Right ventricle myocardium inferior (tissue), 1 donor: ENCODE measurements at regions not wholly inside any gene's neighbourhood (a gene's known extent, or its start where the extent isn't known, plus 50 kb on each side); places are given as distances from the start of the nearest gene placed in this dataset.

Source experiments
- ATAC-seq: fragments of 200-7000 bp; cut with Tn5 transposase; one replicate; pipeline ENCODE4 v1.9.1; 2020; ENCODE audit warnings: mild to moderate bottlenecking, moderate library complexity
- DNase-seq: peaks from one replicate; pipeline ENCODE4 v3.0.0; 2021; ENCODE audit errors: missing footprints
- intact Hi-C: fragments of 100-400 bp; cut with DNase I; formaldehyde crosslinking; loops from one replicate; pipeline ENCODE4 v1.11.0; 2022
- donor health status: DM: no; HTN: yes; CAD: no; lungs with severe emphysema.

- intact Hi-C loops: loop anchor here (2.0 to 5.0 kb wide), 4 partner anchors 377 to 907 kb away; partner anchors contain the start of gene GAS1
- ATAC-seq (peak; percentile 78), DNase-seq (no peak)
Measured at GRCh38 chr9:87324613-87325194, 173.0 kb upstream of the DAPK1 start.

- intact Hi-C loops: no loop called here
- DNase-seq: no peak
- no peak for ATAC-seq
Measured at GRCh38 chr9:87327575-87328125, 170.0 kb upstream of the DAPK1 start.

GRCh38 chr9:87333802-87334201, 163.9 kb upstream of the DAPK1 start:
- DNase-seq: no peak
- intact Hi-C loops: no loop called here
- no peak for ATAC-seq

- ATAC-seq (no peak), DNase-seq (no peak)
- intact Hi-C loops: no loop called here
Measured at GRCh38 chr9:87334366-87334765, 163.3 kb upstream of the DAPK1 start.

- intact Hi-C loops: no loop called here
- DNase-seq (no peak), ATAC-seq (no peak)
Measured at GRCh38 chr9:87336407-87336806, 161.3 kb upstream of the DAPK1 start.

- no peak for DNase-seq
- ATAC-seq: peak; percentile 71
- intact Hi-C loops: loop anchor here (1.0 kb wide), 1 partner anchor 326 kb away; no protein-coding TSS in a partner anchor
Measured at GRCh38 chr9:87336914-87337333, 160.7 kb upstream of the DAPK1 start.

GRCh38 chr9:87337335-87338087, 160.2 kb upstream of the DAPK1 start:
- intact Hi-C loops: loop anchor here (1.0 kb wide), 1 partner anchor 326 kb away; no protein-coding TSS in a partner anchor
- ATAC-seq (no peak), DNase-seq (no peak)

GRCh38 chr9:87338088-87338989, 159.3 kb upstream of the DAPK1 start:
- ATAC-seq: no peak
- no peak for DNase-seq

GRCh38 chr9:87340391-87340790, 157.3 kb upstream of the DAPK1 start:
- intact Hi-C loops: no loop called here
- no peak for DNase-seq
- ATAC-seq: no peak

More at GRCh38 chr9:87338088-87338989, 159.3 kb upstream of the DAPK1 start:
- intact Hi-C loops: no loop called here

GRCh38 chr9:87342743-87343142, 154.9 kb upstream of the DAPK1 start:
- ATAC-seq (peak; percentile 88), DNase-seq (peak; percentile 70)
- intact Hi-C loops: no loop called here

- DNase-seq: no peak
- peak; percentile 41 for ATAC-seq
- intact Hi-C loops: no loop called here
Measured at GRCh38 chr9:87343816-87344430, 153.7 kb upstream of the DAPK1 start.

- no peak for ATAC-seq
- intact Hi-C loops: no loop called here
- DNase-seq: no peak
Measured at GRCh38 chr9:87346061-87346665, 151.5 kb upstream of the DAPK1 start.

- intact Hi-C loops: no loop called here
Measured at GRCh38 chr9:87350915-87351314, 146.8 kb upstream of the DAPK1 start.

GRCh38 chr9:87353301-87353700, 144.4 kb upstream of the DAPK1 start:
- intact Hi-C loops: no loop called here
- DNase-seq: no peak
- no peak for ATAC-seq

More at GRCh38 chr9:87350915-87351314, 146.8 kb upstream of the DAPK1 start:
- no peak for DNase-seq
- no peak for ATAC-seq

- intact Hi-C loops: no loop called here
- ATAC-seq (no peak), DNase-seq (no peak)
Measured at GRCh38 chr9:87354147-87354546, 143.5 kb upstream of the DAPK1 start.

GRCh38 chr9:87357600-87357999, 140.1 kb upstream of the DAPK1 start:
- DNase-seq: no peak
- intact Hi-C loops: no loop called here
- ATAC-seq: no peak

GRCh38 chr9:87359264-87359663, 138.4 kb upstream of the DAPK1 start:
- no peak for DNase-seq
- no peak for ATAC-seq
- intact Hi-C loops: no loop called here

GRCh38 chr9:87359958-87360601, 137.6 kb upstream of the DAPK1 start:
- no peak for DNase-seq
- intact Hi-C loops: no loop called here
- no peak for ATAC-seq
